GM12878 (cell line): ENCODE measurements at regions not wholly inside any gene's neighbourhood (a gene's known extent, or its start where the extent isn't known, plus 50 kb on each side); places are given as distances from the start of the nearest gene placed in this dataset.

Source experiments
- ATAC-seq: fragments of 200-7000 bp; cut with Tn5 transposase; 3 replicates; pipeline ENCODE4 v1.9.1; 2020; ENCODE audit warnings: mild to moderate bottlenecking, moderate library complexity
- BruUV-seq: library from RNA; stranded (reverse); fragments of 400-500 nt; replicated peaks from 2 replicates; lab custom pipeline; 2021; lab: Mats Ljungman, UMichigan
- CTCF ChIA-PET: fragments of 300-600 bp; sonication (Branson Sonifier 250); formaldehyde crosslinking; extraction: SDS; loops from one replicate; lab custom pipeline; 2021; ENCODE audit warnings: inconsistent platforms; lab: Yijun Ruan, JAX
- POLR2A ChIA-PET: fragments of 350-600 bp; formaldehyde crosslinking; extraction: SDS; loops from one replicate; lab custom pipeline; 2021; ENCODE audit warnings: inconsistent platforms; lab: Charles Lee
- RAD21 ChIA-PET: fragments of 300-600 bp; sonication (Branson Sonifier 250); formaldehyde crosslinking; loops from one replicate; lab custom pipeline; 2023; ENCODE audit warnings: antibody characterized with exemption; ENCODE audit not compliant: unreplicated experiment; lab: Charles Lee
- SMC1A ChIA-PET: fragments of 300-600 bp; sonication (Branson Sonifier 250); formaldehyde crosslinking; loops from one replicate; lab custom pipeline; 2023; ENCODE audit not compliant: unreplicated experiment, uncharacterized antibody; lab: Charles Lee
- DNase-seq: peaks from one replicate; pipeline ENCODE4 v3.0.0-alpha.2; 2011; ENCODE audit warnings: low read depth, low spot score
- FAIRE-seq: peaks from 3 replicates; lab custom pipeline; 2011; peaks lifted over from hg19 to GRCh38; lab: Jason Lieb, UNC
- H2AFZ ChIP-seq: 2 replicates; pipeline ENCODE4 v1.6.0; 2011; ENCODE audit warnings: low read depth, low read length, control low read depth; ENCODE audit not compliant: control insufficient read depth
- H3K27ac ChIP-seq: 2 replicates; pipeline ENCODE4 v1.5.1; 2011; ENCODE audit warnings: control low read depth; ENCODE audit not compliant: control insufficient read depth, insufficient read depth
- H3K27me3 ChIP-seq, 2 experiments: replicated peaks in 1 of 2; 2 replicates each; pipeline versions ENCODE4 v1.6.0 to v1.6.1; 2011; ENCODE audit warnings: low read length in 1 of 2; ENCODE audit not compliant: control insufficient read depth in 2 of 2, insufficient read depth in 2 of 2
- H3K36me3 ChIP-seq, 2 experiments: 2 replicates each; pipeline ENCODE4 v1.5.1; 2011; ENCODE audit warnings: low read length in 1 of 2; ENCODE audit not compliant: control insufficient read depth in 2 of 2, insufficient read depth in 2 of 2
- H3K4me1 ChIP-seq: 2 replicates; pipeline ENCODE4 v1.6.1; 2011; ENCODE audit warnings: mild to moderate bottlenecking, low read length, moderate library complexity, mixed read lengths; ENCODE audit not compliant: control insufficient read depth, insufficient read depth
- H3K4me2 ChIP-seq: 2 replicates; pipeline ENCODE4 v1.6.0; 2011; ENCODE audit warnings: control low read depth; ENCODE audit not compliant: control insufficient read depth, insufficient read depth
- H3K4me3 ChIP-seq: fragments of 200-600 bp; sonication (generic); 2 replicates; pipeline ENCODE4 v1.5.1; 2016
- H3K79me2 ChIP-seq: 2 replicates; pipeline ENCODE4 v1.6.0; 2011; ENCODE audit warnings: low read length; ENCODE audit not compliant: control insufficient read depth, insufficient read depth
- H3K9ac ChIP-seq: 2 replicates; pipeline ENCODE4 v1.8.0; 2011; ENCODE audit warnings: low read length, control low read depth, mixed read lengths; ENCODE audit not compliant: control insufficient read depth, insufficient read depth
- H3K9me3 ChIP-seq: replicated peaks from 3 replicates; pipeline ENCODE4 v1.5.1; 2011; ENCODE audit warnings: mild to moderate bottlenecking, low read length; ENCODE audit not compliant: control insufficient read depth, insufficient read depth
- H4K20me1 ChIP-seq: 2 replicates; pipeline ENCODE4 v1.6.0; 2011; ENCODE audit not compliant: control insufficient read depth, insufficient read depth
- ATF7 ChIP-seq: fragments of 450-650 bp; IDR thresholded peaks from 2 replicates; pipeline ENCODE4 v1.6.1; 2016; ENCODE audit warnings: low read depth, mild to moderate bottlenecking
- BHLHE40 ChIP-seq, 2 experiments: fragments of 450-650 bp in 1 of 2; IDR thresholded peaks; 2 replicates each; pipeline ENCODE4 v1.6.1; 2011 to 2017; ENCODE audit warnings: low read depth in 2 of 2, borderline replicate concordance in 1 of 2, improper control_type of control experiment in 1 of 2, low read length in 1 of 2, mild to moderate bottlenecking in 1 of 2
- CEBPB ChIP-seq, 2 experiments: fragments of 150-350 bp in 1 of 2; IDR thresholded peaks; 2 replicates each; pipeline ENCODE4 v1.6.1; 2012 to 2014; ENCODE audit warnings: low read depth in 2 of 2, low read length in 2 of 2, borderline replicate concordance in 1 of 2, inconsistent platforms in 1 of 2
- EED ChIP-seq: sonication (generic); IDR thresholded peaks from 2 replicates; pipeline ENCODE4 v1.6.1; 2016; ENCODE audit warnings: antibody characterized with exemption, low read depth
- LARP7 ChIP-seq: fragments of 450-650 bp; IDR thresholded peaks from 2 replicates; pipeline ENCODE4 v1.6.1; 2017; ENCODE audit warnings: mild to moderate bottlenecking
- NFXL1 ChIP-seq: fragments of 450-650 bp; IDR thresholded peaks from 2 replicates; pipeline ENCODE4 v1.6.1; 2017; ENCODE audit warnings: antibody characterized with exemption, mild to moderate bottlenecking, borderline replicate concordance
- POLR2A ChIP-seq: IDR thresholded peaks from 2 replicates; pipeline ENCODE4 v1.6.1; 2011; ENCODE audit warnings: low read depth, mild to moderate bottlenecking, low read length
- RAD21 ChIP-seq: IDR thresholded peaks from 2 replicates; pipeline ENCODE4 v1.6.1; 2011; ENCODE audit warnings: mild to moderate bottlenecking, low read depth, low read length, moderate library complexity; ENCODE audit not compliant: insufficient read depth
- SREBF1 ChIP-seq: IDR thresholded peaks from 2 replicates; pipeline ENCODE4 v1.6.1; 2012; ENCODE audit warnings: mild to moderate bottlenecking, low read length
- TARDBP ChIP-seq: IDR thresholded peaks from 2 replicates; pipeline ENCODE4 v1.6.1; 2016; ENCODE audit warnings: borderline replicate concordance
- YY1 ChIP-seq: IDR thresholded peaks from 2 replicates; pipeline ENCODE4 v1.6.1; 2011; ENCODE audit warnings: low read depth, mild to moderate bottlenecking, low read length
- ZBTB33 ChIP-seq: fragments of 450-650 bp; IDR thresholded peaks from 2 replicates; pipeline ENCODE4 v1.6.1; 2017; ENCODE audit warnings: mild to moderate bottlenecking
- ZNF384 ChIP-seq: IDR thresholded peaks from 2 replicates; pipeline ENCODE4 v1.6.1; 2012; ENCODE audit warnings: low read depth, mild to moderate bottlenecking, low read length, improper control_type of control experiment, borderline replicate concordance
- ZNF622 ChIP-seq: fragments of 450-650 bp; IDR thresholded peaks from 2 replicates; pipeline ENCODE4 v1.6.1; 2017; ENCODE audit warnings: mild to moderate bottlenecking, inconsistent platforms
- ZNF687 ChIP-seq: fragments of 450-650 bp; IDR thresholded peaks from 2 replicates; pipeline ENCODE4 v1.6.1; 2017; ENCODE audit warnings: mild to moderate bottlenecking, moderate library complexity
- WGBS: methylation state at CpG from one replicate; pipeline ENCODE4 v1.1.6; 2016; ENCODE audit warnings: low lambda C conversion rate; ENCODE audit not compliant: insufficient replicate concordance, insufficient coverage; ENCODE audit errors: missing lambda C conversion rate; 5-methylcytosine and 5-hydroxymethylcytosine counted together
- in situ Hi-C: fragments of 300-500 bp; cut with MboI; formaldehyde crosslinking; loops from 9 replicates; pipeline ENCODE4 v1.14.3; 2018; ENCODE audit warnings: mixed read lengths
- intact Hi-C: fragments of 100-400 bp; cut with micrococcal nuclease; formaldehyde crosslinking; loops from one replicate; pipeline ENCODE4 v1.14.2; 2022; ENCODE audit not compliant: unreplicated experiment

GRCh38 chr6:76382201-76382600, 309.7 kb upstream of the IMPG1 start (continued):
- no peak for TF ChIP-seq RAD21

GRCh38 chr6:76381612-76382011, 309.1 kb upstream of the IMPG1 start:
- POLR2A ChIA-PET = no interaction called here
- RAD21 ChIA-PET = no interaction called here
- H3K4me2 ChIP-seq = no peak overlapping the region
- ATAC-seq = no peak
- WGBS = 11% methylated on average over 2 of the region's 2 CpGs
- H3K4me3 ChIP-seq = no peak overlapping the region
- no peaks in the 10 kb centered on the region for H3K4me1 ChIP-seq
- no peak overlapping the region for H3K27ac ChIP-seq
- CTCF ChIA-PET = no interaction called here
- H3K9ac ChIP-seq = no peak overlapping the region
- no peak for FAIRE-seq
- intact Hi-C loops = no loop called here
- no peak for DNase-seq
- no peaks in the 10 kb centered on the region for H3K36me3 ChIP-seq
- in situ Hi-C loops = no loop called here
- SMC1A ChIA-PET = no interaction called here
- no peaks in the 10 kb centered on the region for H3K79me2 ChIP-seq
- BruUV-seq = no TSS peak
- H3K9me3 ChIP-seq = no peaks in the 10 kb centered on the region
- H2AFZ ChIP-seq = no peak overlapping the region
- no peaks in the 10 kb centered on the region for H3K27me3 ChIP-seq
- TF ChIP-seq NFXL1 (no peak), ZNF622 (no peak), ZNF384 (no peak), TARDBP (no peak), ATF7 (no peak), ZNF687 (no peak), YY1 (no peak), LARP7 (no peak), EED (no peak), ZBTB33 (no peak), CEBPB (IDR thresholded peaks at IDR 0.05; ENCODE audit: borderline replicate concordance in 1 of 2, low read depth in 2 of 2, low read length in 2 of 2) (no peak), SREBF1 (no peak), BHLHE40 (IDR thresholded peaks at IDR 0.05; ENCODE audit: borderline replicate concordance in 1 of 2, low read depth in 2 of 2, low read length in 1 of 2) (no peak), POLR2A (no peak)
- no peaks in the 10 kb centered on the region for H4K20me1 ChIP-seq
